ENCODE measurements at regions not wholly inside any gene's neighbourhood (a gene's known extent, or its start where the extent isn't known, plus 50 kb on each side); places are given as distances from the start of the nearest gene placed in this dataset.

DNA sequence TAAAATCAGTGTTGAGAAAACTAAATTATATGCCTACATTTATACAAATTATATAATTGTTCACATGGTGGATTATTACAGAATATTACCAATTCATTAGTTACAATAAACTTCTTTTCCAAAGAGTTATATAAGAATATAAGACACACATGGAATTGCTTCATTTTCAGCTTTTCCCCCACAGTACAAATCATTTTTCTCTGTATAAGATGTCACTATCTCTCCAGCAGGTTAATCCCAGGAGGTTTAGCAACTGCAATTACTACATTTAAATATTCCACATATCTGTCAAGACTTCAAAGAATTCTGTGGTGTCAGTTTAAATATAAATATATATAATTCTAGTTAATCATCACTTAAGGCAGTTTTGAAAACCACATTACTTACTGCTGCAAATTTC lies 59.6 kb upstream of the G2E3 start:
- no peaks in the 10 kb centered on the region for H3K9me3 Mint-ChIP-seq
- H3K36me3 Mint-ChIP-seq (ENCODE audit: low read depth) = no peaks in the 10 kb centered on the region
- no peak for DNase-seq (ENCODE audit: low read depth, low spot score)
- TF ChIP-seq, protein P1, sequence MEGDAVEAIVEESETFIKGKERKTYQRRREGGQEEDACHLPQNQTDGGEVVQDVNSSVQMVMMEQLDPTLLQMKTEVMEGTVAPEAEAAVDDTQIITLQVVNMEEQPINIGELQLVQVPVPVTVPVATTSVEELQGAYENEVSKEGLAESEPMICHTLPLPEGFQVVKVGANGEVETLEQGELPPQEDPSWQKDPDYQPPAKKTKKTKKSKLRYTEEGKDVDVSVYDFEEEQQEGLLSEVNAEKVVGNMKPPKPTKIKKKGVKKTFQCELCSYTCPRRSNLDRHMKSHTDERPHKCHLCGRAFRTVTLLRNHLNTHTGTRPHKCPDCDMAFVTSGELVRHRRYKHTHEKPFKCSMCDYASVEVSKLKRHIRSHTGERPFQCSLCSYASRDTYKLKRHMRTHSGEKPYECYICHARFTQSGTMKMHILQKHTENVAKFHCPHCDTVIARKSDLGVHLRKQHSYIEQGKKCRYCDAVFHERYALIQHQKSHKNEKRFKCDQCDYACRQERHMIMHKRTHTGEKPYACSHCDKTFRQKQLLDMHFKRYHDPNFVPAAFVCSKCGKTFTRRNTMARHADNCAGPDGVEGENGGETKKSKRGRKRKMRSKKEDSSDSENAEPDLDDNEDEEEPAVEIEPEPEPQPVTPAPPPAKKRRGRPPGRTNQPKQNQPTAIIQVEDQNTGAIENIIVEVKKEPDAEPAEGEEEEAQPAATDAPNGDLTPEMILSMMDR (conservative IDR thresholded peaks at IDR 0.05) = no peak
- peaks cover 11% of the 10 kb centered on the region for H3K4me1 Mint-ChIP-seq
- no peaks in the 10 kb centered on the region for H3K27me3 Mint-ChIP-seq (ENCODE audit: low read depth)
- H3K27ac Mint-ChIP-seq (ENCODE audit: unreplicated experiment) = no peak overlapping the region
- H3K4me3 Mint-ChIP-seq = no peak overlapping the region

GRCh38 chr14:30500222-30500621 lies 58.7 kb upstream of the G2E3 start:
- no peak overlapping the region for H3K27ac Mint-ChIP-seq (ENCODE audit: unreplicated experiment)
- H3K9me3 Mint-ChIP-seq = no peaks in the 10 kb centered on the region
- TF ChIP-seq, protein P1 (conservative IDR thresholded peaks at IDR 0.05) = no peak
- no peaks in the 10 kb centered on the region for H3K36me3 Mint-ChIP-seq (ENCODE audit: low read depth)
- H3K27me3 Mint-ChIP-seq (ENCODE audit: low read depth) = no peaks in the 10 kb centered on the region
- DNase-seq (ENCODE audit: low read depth, low spot score) = no peak
- H3K4me1 Mint-ChIP-seq = peaks cover 11% of the 10 kb centered on the region
- no peak overlapping the region for H3K4me3 Mint-ChIP-seq

DNA sequence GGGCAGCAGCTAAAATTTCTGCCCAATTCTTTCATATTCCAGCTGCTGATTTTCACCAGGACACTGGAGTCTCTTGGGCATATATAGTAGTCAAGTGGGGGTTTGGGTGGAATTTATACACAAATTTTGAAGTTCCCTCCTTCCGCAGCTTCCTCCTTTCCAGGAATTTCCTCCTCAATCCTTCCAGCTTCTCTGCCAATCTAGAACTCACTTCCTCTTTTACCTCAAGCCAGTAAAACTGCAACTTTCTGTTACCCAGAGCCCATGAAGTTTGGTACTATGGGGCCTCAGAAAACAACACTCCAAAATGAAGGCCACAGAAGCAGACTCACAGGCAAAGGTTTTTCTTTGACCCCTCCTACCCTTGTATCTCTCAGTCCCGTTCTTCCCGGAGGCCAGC lies 51.7 kb upstream of the G2E3 start:
- H3K9me3 Mint-ChIP-seq = no peaks in the 10 kb centered on the region
- H3K4me1 Mint-ChIP-seq = no peaks in the 10 kb centered on the region
- H3K36me3 Mint-ChIP-seq (ENCODE audit: low read depth) = no peaks in the 10 kb centered on the region
- TF ChIP-seq, protein P1 (conservative IDR thresholded peaks at IDR 0.05) = no peak
- H3K27ac Mint-ChIP-seq (ENCODE audit: unreplicated experiment) = no peak overlapping the region
- no peak for DNase-seq (ENCODE audit: low read depth, low spot score)
- H3K4me3 Mint-ChIP-seq = no peak overlapping the region
- H3K27me3 Mint-ChIP-seq (ENCODE audit: low read depth) = no peaks in the 10 kb centered on the region
